Endothelial cell of umbilical vein (primary cell): ENCODE measurements at regions not wholly inside any gene's neighbourhood (a gene's known extent, or its start where the extent isn't known, plus 50 kb on each side); places are given as distances from the start of the nearest gene placed in this dataset.

ENCODE experiments used
- BruUV-seq: library from RNA; stranded (reverse); fragments of 400-500 nt; replicated peaks from 2 replicates; lab custom pipeline; 2021; lab: Mats Ljungman, UMichigan
- CTCF ChIA-PET: fragments of 300-600, 350-600 bp; sonication (Branson Sonifier 250); formaldehyde crosslinking; loops from one replicate; lab custom pipeline; 2021; ENCODE audit warnings: antibody characterized with exemption, inconsistent platforms; lab: Charles Lee
- POLR2A ChIA-PET: fragments of 300-600, 350-600 bp; sonication (Branson Sonifier 250); formaldehyde crosslinking; loops from one replicate; lab custom pipeline; 2021; ENCODE audit warnings: antibody characterized with exemption, inconsistent platforms; lab: Charles Lee
- DNase-seq: peaks from one replicate; pipeline ENCODE4 v3.0.0-alpha.2; 2011; ENCODE audit warnings: low read depth, low spot score
- FAIRE-seq: peaks from 2 replicates; lab custom pipeline; 2011; peaks lifted over from hg19 to GRCh38; lab: Jason Lieb, UNC
- H2AFZ ChIP-seq: 2 replicates; pipeline ENCODE4 v1.6.0; 2012; ENCODE audit warnings: low read depth, low read length, control low read depth, inconsistent platforms
- H3K27ac ChIP-seq: 2 replicates; pipeline ENCODE4 v1.5.1; 2011; ENCODE audit warnings: low read depth, mild to moderate bottlenecking, control low read depth, low read length, moderate library complexity; ENCODE audit not compliant: insufficient read depth
- H3K27me3 ChIP-seq, 2 experiments: 2 replicates each; pipeline versions ENCODE4 v1.6.0 to v1.6.1; 2011; ENCODE audit warnings: low read length in 2 of 2, mixed read lengths in 1 of 2; ENCODE audit not compliant: control insufficient read depth in 2 of 2, insufficient read depth in 2 of 2
- H3K36me3 ChIP-seq, 2 experiments: 2 replicates in 1 of 2; 3 replicates in 1 of 2; pipeline ENCODE4 v1.5.1; 2011; ENCODE audit warnings: low read length in 2 of 2, mild to moderate bottlenecking in 1 of 2, moderate library complexity in 1 of 2; ENCODE audit not compliant: control insufficient read depth in 2 of 2, insufficient read depth in 2 of 2; ENCODE audit errors: extremely low read depth in 1 of 2
- H3K4me1 ChIP-seq: 3 replicates; pipeline ENCODE4 v1.5.1; 2011; ENCODE audit warnings: mild to moderate bottlenecking, low read length; ENCODE audit not compliant: control insufficient read depth, insufficient read depth; ENCODE audit errors: extremely low read depth
- H3K4me2 ChIP-seq: 2 replicates; pipeline ENCODE4 v1.6.1; 2011; ENCODE audit warnings: low read length, control low read depth, mixed read lengths; ENCODE audit not compliant: insufficient read depth
- H3K4me3 ChIP-seq, 3 experiments: fragments of 200-600 bp in 1 of 3; sonication (generic), shearing (Covaris generic) in 1 of 3; replicated peaks in 1 of 3; 2 replicates each; pipeline ENCODE4 v1.5.1; 2011 to 2016; ENCODE audit warnings: control low read depth in 3 of 3, low read length in 3 of 3, mild to moderate bottlenecking in 2 of 3, inconsistent platforms in 1 of 3, low read depth in 1 of 3, moderate library complexity in 1 of 3; ENCODE audit not compliant: insufficient read depth in 1 of 3
- H3K79me2 ChIP-seq: 2 replicates; pipeline ENCODE4 v1.6.0; 2012; ENCODE audit warnings: low read length, inconsistent platforms; ENCODE audit not compliant: control insufficient read depth, insufficient read depth
- H3K9ac ChIP-seq: replicated peaks from 2 replicates; pipeline ENCODE3; 2011; ENCODE audit warnings: low read length, control low read depth; ENCODE audit not compliant: insufficient read depth; ENCODE audit errors: extremely low read depth
- H3K9me1 ChIP-seq: replicated peaks from 3 replicates; pipeline ENCODE4 v1.6.0; 2011; ENCODE audit warnings: mild to moderate bottlenecking, low read length; ENCODE audit not compliant: control insufficient read depth, insufficient read depth; ENCODE audit errors: extremely low read depth
- H3K9me3 ChIP-seq: replicated peaks from 2 replicates; pipeline ENCODE4 v1.5.1; 2012; ENCODE audit warnings: low read length, inconsistent platforms; ENCODE audit not compliant: control insufficient read depth, insufficient read depth
- H4K20me1 ChIP-seq: replicated peaks from 2 replicates; pipeline ENCODE3; 2011; ENCODE audit warnings: mild to moderate bottlenecking, low read length; ENCODE audit not compliant: control insufficient read depth, insufficient read depth; ENCODE audit errors: extremely low read depth
- CTCF ChIP-seq, 2 donors: IDR thresholded peaks; 1 replicate in 1 of 2; 2 replicates in 1 of 2; pipeline ENCODE4 v1.5.1; 2011; ENCODE audit warnings: low read length in 2 of 2, mild to moderate bottlenecking in 2 of 2, moderate library complexity in 2 of 2, control low read depth in 1 of 2, inconsistent platforms in 1 of 2, low read depth in 1 of 2; ENCODE audit not compliant: insufficient read depth in 1 of 2; ENCODE audit errors: extremely low read depth in 1 of 2
- EZH2 ChIP-seq: IDR thresholded peaks from 2 replicates; pipeline ENCODE4 v1.6.1; 2012; ENCODE audit warnings: borderline replicate concordance, low read depth, mild to moderate bottlenecking, moderate library complexity, low read length, inconsistent platforms; ENCODE audit not compliant: severe bottlenecking
- FOS ChIP-seq: IDR thresholded peaks from 2 replicates; pipeline ENCODE4 v1.6.1; 2011; ENCODE audit warnings: mild to moderate bottlenecking, low read length, moderate library complexity, borderline replicate concordance; ENCODE audit not compliant: insufficient read depth
- GATA2 ChIP-seq: IDR thresholded peaks from 2 replicates; pipeline ENCODE4 v1.7.0; 2011; ENCODE audit warnings: low read depth, mild to moderate bottlenecking, moderate library complexity, mixed read lengths, low read length; ENCODE audit not compliant: insufficient read length, insufficient read depth
- JUN ChIP-seq: IDR thresholded peaks from 2 replicates; pipeline ENCODE4 v1.6.1; 2011; ENCODE audit warnings: borderline replicate concordance, low read depth; ENCODE audit not compliant: insufficient read length, insufficient read depth
- MAX ChIP-seq: IDR thresholded peaks from 2 replicates; pipeline ENCODE4 v1.6.1; 2011; ENCODE audit not compliant: insufficient read depth, insufficient read length
- MYC ChIP-seq: IDR thresholded peaks from one replicate; pipeline ENCODE4 v1.6.1; 2011; ENCODE audit warnings: mild to moderate bottlenecking, low read depth, low read length
- POLR2A ChIP-seq: IDR thresholded peaks from 2 replicates; pipeline ENCODE4 v1.6.1; 2012; ENCODE audit warnings: low read depth, mild to moderate bottlenecking, control low read depth, low read length
- POLR2AphosphoS5 ChIP-seq: IDR thresholded peaks from 2 replicates; pipeline ENCODE4 v1.6.1; 2012; ENCODE audit warnings: low read depth, mild to moderate bottlenecking, control low read depth, low read length, moderate library complexity; ENCODE audit not compliant: insufficient read depth
- dilution Hi-C: fragments of 300-500 bp; cut with MboI; formaldehyde crosslinking; loops from one replicate; pipeline ENCODE4 v1.15.0; 2019; ENCODE audit warnings: low sequenced_read_pairs; ENCODE audit not compliant: extremely low pct_ligation_motif_present
- intact Hi-C: fragments of 100-400 bp; cut with micrococcal nuclease; formaldehyde crosslinking; loops from one replicate; pipeline ENCODE4 v1.10.0; 2022

GRCh38 chr3:147813256-147813655 is 404.1 kb downstream of the ZIC1 start:
- Histone ChIP-seq H3K36me3 (no peaks in the 10 kb centered on the region), H3K27ac (peak overlapping the region; percentile 95), H4K20me1 (no peaks in the 10 kb centered on the region), H3K9me3 (no peaks in the 10 kb centered on the region), H3K4me3 (no peak overlapping the region), H3K4me1 (peaks cover 30% of the 10 kb centered on the region), H3K9ac (no peak overlapping the region), H3K4me2 (no peak overlapping the region), H3K27me3 (no peaks in the 10 kb centered on the region), H3K79me2 (no peaks in the 10 kb centered on the region), H3K9me1 (no peaks in the 10 kb centered on the region), H2AFZ (peak overlapping the region; percentile 69)
- DNase-seq (peak; percentile 12), FAIRE-seq (no peak)
- TF ChIP-seq JUN: no peak
- no peak for TF ChIP-seq GATA2
- TF ChIP-seq CTCF (IDR thresholded peaks at IDR 0.05; ENCODE audit: extremely low read depth in 1 of 2, insufficient read depth in 1 of 2, low read depth in 1 of 2, low read length in 2 of 2): no peak
- CTCF ChIA-PET: interaction anchor here (1.0 to 1.7 kb wide), 3 partner anchors 11 to 264 kb away, joined by 3 to 10 read pairs (median 3); no protein-coding TSS in a partner anchor
- intact Hi-C loops (loop anchor here (2.0 to 10.0 kb wide), 6 partner anchors 18 to 476 kb away; no protein-coding TSS in a partner anchor), dilution Hi-C loops (no loop called here)
- POLR2A ChIA-PET: no interaction called here
- no TSS peak for BruUV-seq

GRCh38 chr3:147816752-147817151 is 407.6 kb downstream of the ZIC1 start:
- CTCF ChIA-PET: interaction anchor here (0.8 to 1.5 kb wide), 3 partner anchors 32 to 260 kb away, joined by 3 read pairs; no protein-coding TSS in a partner anchor
- Histone ChIP-seq H3K27me3 (no peaks in the 10 kb centered on the region), H3K4me1 (peaks cover 25% of the 10 kb centered on the region), H3K4me2 (peak overlapping the region; percentile 0), H3K79me2 (no peaks in the 10 kb centered on the region), H3K9me1 (no peaks in the 10 kb centered on the region), H3K4me3 (no peak overlapping the region), H3K27ac (peak overlapping the region; percentile 28), H2AFZ (peak overlapping the region; percentile 12), H4K20me1 (no peaks in the 10 kb centered on the region), H3K9ac (no peak overlapping the region), H3K36me3 (no peaks in the 10 kb centered on the region), H3K9me3 (no peaks in the 10 kb centered on the region)
- DNase-seq: peak; percentile 91
- POLR2A ChIA-PET: no interaction called here
- no peak for TF ChIP-seq POLR2AphosphoS5
- TF ChIP-seq FOS: peak; percentile 19
- no peak for TF ChIP-seq MYC
- TF ChIP-seq CTCF (IDR thresholded peaks at IDR 0.05; ENCODE audit: extremely low read depth in 1 of 2, insufficient read depth in 1 of 2, low read depth in 1 of 2, low read length in 2 of 2): no peak
- TF ChIP-seq MAX: peak; percentile 76
- TF ChIP-seq EZH2: no peak
- TF ChIP-seq JUN: no peak
- no peak for TF ChIP-seq POLR2A
- TF ChIP-seq GATA2: peak; percentile 17
- dilution Hi-C loops (no loop called here), intact Hi-C loops (loop anchor here (10.0 kb wide), 1 partner anchor 402 kb away; no protein-coding TSS in a partner anchor)
- FAIRE-seq: peak; percentile 83
- BruUV-seq: no TSS peak
